Loucy (cell line): ENCODE measurements at regions not wholly inside any gene's neighbourhood (a gene's known extent, or its start where the extent isn't known, plus 50 kb on each side); places are given as distances from the start of the nearest gene placed in this dataset.

ENCODE experiments used
- H2AFZ ChIP-seq: fragments of 200-600 bp; sonication (generic); 2 replicates; pipeline ENCODE4 v1.6.0; 2016; ENCODE audit warnings: antibody characterized with exemption, mild to moderate bottlenecking, low read length, moderate library complexity
- H3F3A ChIP-seq: fragments of 200-600 bp; 2 replicates; pipeline ENCODE4 v1.6.0; 2016; ENCODE audit warnings: antibody characterized with exemption, low read depth, mild to moderate bottlenecking
- H3K27me3 ChIP-seq: fragments of 200-600 bp; sonication (generic); 2 replicates; pipeline ENCODE4 v1.6.1; 2014; ENCODE audit warnings: low read length, mild to moderate bottlenecking; ENCODE audit not compliant: insufficient read depth, poor library complexity, severe bottlenecking
- H3K36me3 ChIP-seq: fragments of 200-600 bp; sonication (generic); 2 replicates; pipeline ENCODE4 v1.6.1; 2016; ENCODE audit warnings: low read length; ENCODE audit not compliant: insufficient read depth
- H3K4me1 ChIP-seq: fragments of 200-600 bp; sonication (generic); 2 replicates; pipeline ENCODE4 v1.5.1; 2014; ENCODE audit warnings: low read length, mild to moderate bottlenecking; ENCODE audit not compliant: insufficient read depth, poor library complexity, severe bottlenecking
- H3K4me2 ChIP-seq: fragments of 200-600 bp; sonication (generic); 2 replicates; pipeline ENCODE4 v1.6.0; 2014; ENCODE audit warnings: antibody characterized with exemption, low read length, low read depth, mild to moderate bottlenecking; ENCODE audit not compliant: poor library complexity, severe bottlenecking
- H3K4me3 ChIP-seq: fragments of 200-600 bp; sonication (generic); 2 replicates; pipeline ENCODE4 v1.5.1; 2014; ENCODE audit warnings: low read length, mild to moderate bottlenecking, mixed read lengths; ENCODE audit not compliant: poor library complexity, severe bottlenecking
- H3K79me2 ChIP-seq: fragments of 200-600 bp; sonication (generic); 2 replicates; pipeline ENCODE4 v1.6.1; 2014; ENCODE audit warnings: low read length; ENCODE audit not compliant: insufficient read depth
- H3K9ac ChIP-seq: fragments of 200-600 bp; sonication (generic); 2 replicates; pipeline ENCODE4 v1.6.0; 2014; ENCODE audit warnings: mild to moderate bottlenecking, low read depth, low read length, moderate library complexity; ENCODE audit not compliant: poor library complexity, severe bottlenecking
- H3K9me2 ChIP-seq: fragments of 200-600 bp; sonication (generic); replicated peaks from 2 replicates; pipeline ENCODE4 v1.6.1; 2016; ENCODE audit warnings: low read depth, low read length, mixed read lengths
- H3K9me3 ChIP-seq: fragments of 200-600 bp; sonication (generic); 2 replicates; pipeline ENCODE4 v1.6.1; 2014; ENCODE audit warnings: mild to moderate bottlenecking, antibody characterized with exemption, low read length, low read depth; ENCODE audit not compliant: insufficient read depth
- H4K20me1 ChIP-seq: fragments of 200-600 bp; sonication (generic); 2 replicates; pipeline ENCODE4 v1.6.0; 2014; ENCODE audit warnings: antibody characterized with exemption, low read length, mild to moderate bottlenecking; ENCODE audit not compliant: insufficient read depth, poor library complexity, severe bottlenecking
- EZH2phosphoT487 ChIP-seq: fragments of 200-600 bp; IDR thresholded peaks from 2 replicates; pipeline ENCODE4 v1.6.1; 2018; ENCODE audit warnings: antibody characterized with exemption, mild to moderate bottlenecking, moderate library complexity, borderline replicate concordance
- TF ChIP-seq, protein P1 (sequence below): fragments of 200-600 bp; sonication (generic); conservative IDR thresholded peaks from 2 replicates; pipeline ENCODE4 v1.5.1; 2014; ENCODE audit warnings: mild to moderate bottlenecking, antibody characterized with exemption, low read length

DNA sequence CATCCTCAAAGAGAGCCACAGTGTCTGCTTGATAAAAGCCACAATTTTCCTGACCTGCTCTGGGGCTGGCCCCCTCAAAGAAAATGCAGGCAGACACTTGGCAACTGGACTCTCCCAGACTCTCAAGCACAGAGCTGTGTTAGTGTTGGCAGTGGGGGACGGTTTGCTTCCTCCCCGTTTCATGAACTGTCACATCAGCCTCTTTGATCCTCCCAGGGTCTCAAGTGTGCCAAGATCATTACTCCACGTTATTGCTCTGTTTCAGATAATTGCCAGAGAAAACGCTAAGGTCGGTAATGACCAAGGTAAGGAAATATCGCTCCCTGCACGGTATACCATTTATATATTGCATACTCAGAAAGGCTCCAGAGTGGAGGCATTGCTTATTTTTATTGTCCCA lies 138.8 kb downstream of the NTMT2 start:
- Histone ChIP-seq H3K9me2 (no peaks in the 10 kb centered on the region), H2AFZ (no peak overlapping the region), H3K79me2 (no peaks in the 10 kb centered on the region), H3F3A (no peaks in the 10 kb centered on the region), H3K9me3 (no peaks in the 10 kb centered on the region), H3K4me3 (no peak overlapping the region), H4K20me1 (no peaks in the 10 kb centered on the region), H3K9ac (no peak overlapping the region), H3K4me2 (no peak overlapping the region), H3K27me3 (no peaks in the 10 kb centered on the region), H3K4me1 (no peaks in the 10 kb centered on the region), H3K36me3 (no peaks in the 10 kb centered on the region)
- TF ChIP-seq EZH2phosphoT487, result no peak
- TF ChIP-seq, protein P1, sequence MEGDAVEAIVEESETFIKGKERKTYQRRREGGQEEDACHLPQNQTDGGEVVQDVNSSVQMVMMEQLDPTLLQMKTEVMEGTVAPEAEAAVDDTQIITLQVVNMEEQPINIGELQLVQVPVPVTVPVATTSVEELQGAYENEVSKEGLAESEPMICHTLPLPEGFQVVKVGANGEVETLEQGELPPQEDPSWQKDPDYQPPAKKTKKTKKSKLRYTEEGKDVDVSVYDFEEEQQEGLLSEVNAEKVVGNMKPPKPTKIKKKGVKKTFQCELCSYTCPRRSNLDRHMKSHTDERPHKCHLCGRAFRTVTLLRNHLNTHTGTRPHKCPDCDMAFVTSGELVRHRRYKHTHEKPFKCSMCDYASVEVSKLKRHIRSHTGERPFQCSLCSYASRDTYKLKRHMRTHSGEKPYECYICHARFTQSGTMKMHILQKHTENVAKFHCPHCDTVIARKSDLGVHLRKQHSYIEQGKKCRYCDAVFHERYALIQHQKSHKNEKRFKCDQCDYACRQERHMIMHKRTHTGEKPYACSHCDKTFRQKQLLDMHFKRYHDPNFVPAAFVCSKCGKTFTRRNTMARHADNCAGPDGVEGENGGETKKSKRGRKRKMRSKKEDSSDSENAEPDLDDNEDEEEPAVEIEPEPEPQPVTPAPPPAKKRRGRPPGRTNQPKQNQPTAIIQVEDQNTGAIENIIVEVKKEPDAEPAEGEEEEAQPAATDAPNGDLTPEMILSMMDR, result no peak

DNA sequence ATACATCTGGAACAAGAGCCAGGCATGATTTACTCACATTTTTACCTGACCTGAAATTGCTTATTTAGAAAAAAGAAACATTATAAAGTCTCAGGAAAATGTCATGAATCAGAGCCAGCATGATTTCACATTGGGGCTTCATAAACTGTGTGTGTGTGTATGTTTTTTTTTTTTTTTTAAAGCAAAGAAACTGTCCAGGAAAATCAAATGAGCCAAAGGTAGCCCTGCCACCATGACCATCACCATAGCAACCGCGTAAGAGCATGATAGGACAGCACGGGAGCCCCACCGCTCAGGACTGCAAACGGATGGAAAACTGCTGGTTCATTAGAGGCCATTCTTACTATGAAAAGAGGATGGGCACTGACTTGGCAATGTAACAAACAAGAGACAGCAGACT lies 139.2 kb downstream of the NTMT2 start:
- no peak overlapping the region for H3K9ac ChIP-seq
- no peaks in the 10 kb centered on the region for H3K9me3 ChIP-seq
- no peaks in the 10 kb centered on the region for H3F3A ChIP-seq
- H3K4me1 ChIP-seq, result no peaks in the 10 kb centered on the region
- no peak overlapping the region for H3K4me2 ChIP-seq
- no peaks in the 10 kb centered on the region for H3K79me2 ChIP-seq
- H2AFZ ChIP-seq, result no peak overlapping the region
- no peaks in the 10 kb centered on the region for H3K36me3 ChIP-seq
- H3K27me3 ChIP-seq, result no peaks in the 10 kb centered on the region
- H4K20me1 ChIP-seq, result no peaks in the 10 kb centered on the region
- no peak for TF ChIP-seq EZH2phosphoT487
- TF ChIP-seq, protein P1, result no peak
- no peak overlapping the region for H3K4me3 ChIP-seq
- no peaks in the 10 kb centered on the region for H3K9me2 ChIP-seq

DNA sequence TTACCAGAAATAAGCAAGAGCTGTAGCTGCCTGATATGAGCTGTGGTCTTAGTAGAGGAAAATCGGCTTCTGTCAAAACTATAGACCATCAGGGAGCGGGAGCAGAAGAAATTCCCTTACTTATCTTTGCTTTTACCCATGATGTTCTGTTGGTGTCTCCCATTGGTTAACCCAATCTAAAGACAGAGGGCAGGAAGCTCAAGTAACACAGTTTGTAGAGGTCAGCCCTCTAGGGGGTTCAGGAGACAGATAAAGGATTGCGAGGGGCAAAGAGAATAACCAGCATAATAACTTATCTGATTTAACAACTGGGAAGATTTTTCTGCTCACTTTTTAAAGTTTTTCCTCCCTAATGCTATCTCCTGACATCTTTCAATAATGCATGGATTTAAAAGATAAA lies 142.4 kb downstream of the NTMT2 start:
- Histone ChIP-seq H2AFZ (no peak overlapping the region), H3K4me3 (no peak overlapping the region), H3K4me2 (no peak overlapping the region), H3K4me1 (no peaks in the 10 kb centered on the region), H3K9me3 (no peaks in the 10 kb centered on the region), H3K27me3 (no peaks in the 10 kb centered on the region), H4K20me1 (no peaks in the 10 kb centered on the region), H3K9ac (no peak overlapping the region), H3F3A (no peaks in the 10 kb centered on the region), H3K9me2 (no peaks in the 10 kb centered on the region), H3K79me2 (no peaks in the 10 kb centered on the region), H3K36me3 (no peaks in the 10 kb centered on the region)
- TF ChIP-seq, protein P1, result no peak
- TF ChIP-seq EZH2phosphoT487, result no peak
